Immature natural killer cell (primary cell): ENCODE measurements at regions not wholly inside any gene's neighbourhood (a gene's known extent, or its start where the extent isn't known, plus 50 kb on each side); places are given as distances from the start of the nearest gene placed in this dataset.

Experiments used
- DNase-seq, 3 donors: peaks; one replicate each; pipeline ENCODE4 v3.0.0; 2022; ENCODE audit warnings: mixed read lengths in 1 of 3
- H3K27ac Mint-ChIP-seq, 6 donors: one replicate each; pipeline ENCODE4 v1.8.0; 2020; ENCODE audit warnings: mixed read lengths in 6 of 6, mild to moderate bottlenecking in 5 of 6, inconsistent platforms in 4 of 6, moderate library complexity in 3 of 6
- H3K27me3 Mint-ChIP-seq, 3 donors: one replicate each; pipeline ENCODE4 v1.8.0; 2020 to 2021; ENCODE audit warnings: low read depth in 3 of 3, mild to moderate bottlenecking in 3 of 3, mixed read lengths in 3 of 3, moderate library complexity in 3 of 3, inconsistent platforms in 1 of 3
- H3K36me3 Mint-ChIP-seq, 3 donors: one replicate each; pipeline ENCODE4 v1.8.0; 2020; ENCODE audit warnings: mixed read lengths in 3 of 3, inconsistent platforms in 2 of 3, mild to moderate bottlenecking in 2 of 3
- H3K4me1 Mint-ChIP-seq, 2 donors: one replicate each; pipeline ENCODE4 v1.8.0; 2020; ENCODE audit warnings: inconsistent platforms in 2 of 2, mild to moderate bottlenecking in 2 of 2, mixed read lengths in 2 of 2, moderate library complexity in 1 of 2
- H3K4me3 Mint-ChIP-seq, 5 donors: one replicate each; pipeline ENCODE4 v1.8.0; 2020; ENCODE audit warnings: mild to moderate bottlenecking in 5 of 5, mixed read lengths in 5 of 5, inconsistent platforms in 3 of 5, moderate library complexity in 3 of 5
- H3K9me3 Mint-ChIP-seq, 6 donors: one replicate each; pipeline ENCODE4 v1.8.0; 2020; ENCODE audit warnings: mild to moderate bottlenecking in 6 of 6, mixed read lengths in 6 of 6, inconsistent platforms in 4 of 6, moderate library complexity in 3 of 6

DNA sequence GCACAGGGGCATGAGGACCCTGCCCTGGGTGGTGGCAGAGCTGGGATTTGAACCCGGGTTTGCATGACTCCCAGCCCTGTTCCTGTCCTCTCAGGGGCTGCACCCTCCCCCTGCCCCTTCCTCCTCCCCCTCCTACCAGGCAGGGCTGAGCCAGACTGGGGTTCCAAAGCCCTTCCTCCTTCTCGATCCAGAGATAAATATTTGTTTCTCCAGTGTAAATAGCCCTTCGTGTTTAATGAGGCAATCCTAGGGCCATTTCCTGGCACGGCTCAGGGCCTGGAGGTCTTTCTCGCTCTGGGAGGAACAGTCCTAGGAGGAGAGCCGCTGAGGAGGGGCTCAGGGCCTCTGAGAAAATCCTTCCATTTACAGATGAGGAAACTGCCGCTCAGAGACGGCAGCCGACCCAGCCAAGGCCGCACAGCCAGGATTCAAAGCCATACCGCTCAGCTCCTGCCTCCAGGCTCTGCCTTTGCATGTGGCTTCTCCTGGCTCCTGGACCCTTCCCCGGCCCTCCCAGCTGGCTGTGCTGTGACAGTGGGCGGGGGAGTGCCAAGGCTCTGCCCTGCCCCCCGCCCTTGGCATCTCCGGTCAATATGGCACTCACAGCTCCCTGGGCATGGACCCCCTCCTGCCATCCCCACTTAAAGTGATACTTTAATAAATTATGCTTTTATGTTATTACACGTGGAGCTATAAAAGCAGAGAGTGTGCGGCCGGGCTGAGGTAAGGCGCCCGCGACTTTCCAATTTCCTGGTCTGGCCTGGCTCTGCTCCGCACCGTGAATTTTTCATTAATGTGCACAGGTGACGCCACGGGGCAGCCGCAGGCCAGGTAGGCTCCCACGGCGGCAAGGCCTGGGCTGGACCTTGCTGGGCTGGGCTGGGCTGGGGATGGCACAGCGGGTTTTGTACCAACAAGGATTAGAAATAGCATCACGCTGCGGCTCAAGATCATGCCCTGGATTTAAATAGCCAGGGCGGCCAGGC, 114.7 kb upstream of the WNT4 start:
- no peak overlapping the region for H3K4me3 Mint-ChIP-seq
- DNase-seq, result no peak
- H3K27me3 Mint-ChIP-seq, result peaks cover 2 to 4% (median 3%) of the 10 kb centered on the region in 3 donors
- no peaks in the 10 kb centered on the region for H3K4me1 Mint-ChIP-seq
- peaks cover 0 to 2% (median 0%) of the 10 kb centered on the region in 6 donors for H3K9me3 Mint-ChIP-seq
- H3K27ac Mint-ChIP-seq, result no peak overlapping the region
- H3K36me3 Mint-ChIP-seq, result no peaks in the 10 kb centered on the region

DNA sequence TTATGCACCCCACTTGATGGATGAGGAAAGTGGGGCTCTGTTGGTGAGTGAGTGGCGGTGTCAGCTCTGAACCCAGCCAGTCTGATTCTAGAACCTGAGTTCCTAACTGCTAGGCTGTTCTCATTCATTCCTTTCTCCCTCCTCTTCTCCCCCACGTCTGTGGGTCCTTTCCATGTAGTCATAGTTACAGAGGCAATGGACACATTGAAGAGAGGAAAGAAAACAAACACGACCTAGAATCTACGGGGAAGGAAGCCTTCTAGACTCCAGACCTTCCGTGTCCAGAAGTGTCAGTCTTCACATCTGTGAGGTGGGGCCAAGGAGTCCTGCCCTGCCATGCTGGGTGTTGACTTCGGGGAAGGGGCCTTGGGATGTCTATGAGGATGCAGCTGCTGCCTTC, 115.8 kb upstream of the WNT4 start:
- Mint-ChIP-seq H3K36me3 (no peaks in the 10 kb centered on the region), H3K4me3 (no peak overlapping the region), H3K9me3 (peaks cover 0 to under 1% (median 0%) of the 10 kb centered on the region in 6 donors), H3K4me1 (no peaks in the 10 kb centered on the region), H3K27ac (no peak overlapping the region), H3K27me3 (peaks cover 2 to 4% (median 3%) of the 10 kb centered on the region in 3 donors)
- DNase-seq, result no peak

DNA sequence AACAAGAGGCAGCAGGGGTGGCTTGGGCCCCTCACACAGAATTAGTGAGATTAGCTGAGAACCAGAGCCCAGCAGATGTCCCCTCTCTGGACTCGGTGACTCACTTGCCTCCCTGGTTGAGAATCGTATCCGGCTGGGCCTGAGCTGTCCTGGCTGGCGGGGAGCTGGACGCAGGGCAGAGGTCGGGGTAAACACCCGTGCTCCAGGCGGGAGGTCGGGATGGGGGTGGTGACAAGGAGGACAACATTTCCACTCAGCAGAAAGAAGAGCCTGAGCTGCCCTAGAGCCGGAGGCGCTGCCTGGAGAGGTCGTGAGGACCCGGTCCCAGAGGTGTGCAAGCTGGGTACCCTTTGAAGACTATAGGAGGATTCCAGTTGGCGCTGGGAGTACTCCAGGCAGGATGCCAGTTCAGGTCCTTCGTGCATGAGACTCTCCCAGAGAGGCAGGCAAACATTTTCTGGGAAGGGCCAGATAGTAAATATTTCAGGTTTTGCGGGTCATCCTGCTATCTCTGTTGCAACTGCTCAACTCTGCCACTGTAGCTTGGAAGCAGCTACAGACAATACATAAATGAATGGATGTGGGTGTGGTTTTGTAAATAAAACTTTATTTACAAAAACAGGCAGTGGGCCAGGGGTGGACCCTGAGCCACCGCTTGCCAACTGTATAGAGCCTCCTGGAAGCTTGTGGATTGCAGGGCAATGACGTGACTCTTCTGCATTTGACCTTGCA, 116.8 kb upstream of the WNT4 start:
- Mint-ChIP-seq H3K36me3 (no peaks in the 10 kb centered on the region), H3K4me3 (no peak overlapping the region), H3K4me1 (no peaks in the 10 kb centered on the region), H3K27ac (no peak overlapping the region), H3K27me3 (peaks cover 2 to 4% (median 3%) of the 10 kb centered on the region in 3 donors), H3K9me3 (no peaks in the 10 kb centered on the region)
- no peak for DNase-seq

DNA sequence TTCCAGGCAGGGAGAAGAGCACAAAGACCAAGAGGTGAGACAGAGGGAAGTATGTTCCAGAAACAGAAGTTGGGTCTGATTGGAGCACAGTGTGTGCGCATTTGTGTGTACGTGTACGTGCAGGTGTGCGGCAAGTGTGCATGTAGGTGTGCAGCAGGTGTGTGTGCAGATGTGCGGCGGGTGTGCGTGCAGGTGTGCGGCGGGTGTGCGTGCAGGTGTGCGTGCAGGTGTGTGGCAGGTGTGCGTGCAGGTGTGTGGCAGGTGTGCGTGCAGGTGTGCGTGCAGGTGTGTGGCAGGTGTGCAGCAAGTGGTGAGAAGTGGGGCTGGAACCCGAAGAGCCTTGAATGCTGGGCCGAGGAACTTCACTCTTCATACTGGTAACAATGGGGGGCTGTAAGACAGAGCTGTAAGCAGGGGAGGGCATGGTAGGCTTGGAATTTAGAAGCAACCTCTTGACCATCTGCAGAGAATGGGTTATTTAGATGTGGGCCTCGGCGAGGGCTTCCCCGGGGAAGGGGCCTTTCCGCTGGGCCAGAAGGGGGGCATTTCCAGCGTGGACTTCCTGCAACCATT, 118.0 kb upstream of the WNT4 start:
- H3K9me3 Mint-ChIP-seq, result no peaks in the 10 kb centered on the region
- H3K4me1 Mint-ChIP-seq, result no peaks in the 10 kb centered on the region
- H3K27me3 Mint-ChIP-seq, result peaks cover 0 to 4% (median 3%) of the 10 kb centered on the region in 3 donors
- no peak overlapping the region for H3K27ac Mint-ChIP-seq
- H3K36me3 Mint-ChIP-seq, result no peaks in the 10 kb centered on the region
- DNase-seq, result no peak
- H3K4me3 Mint-ChIP-seq, result no peak overlapping the region

DNA sequence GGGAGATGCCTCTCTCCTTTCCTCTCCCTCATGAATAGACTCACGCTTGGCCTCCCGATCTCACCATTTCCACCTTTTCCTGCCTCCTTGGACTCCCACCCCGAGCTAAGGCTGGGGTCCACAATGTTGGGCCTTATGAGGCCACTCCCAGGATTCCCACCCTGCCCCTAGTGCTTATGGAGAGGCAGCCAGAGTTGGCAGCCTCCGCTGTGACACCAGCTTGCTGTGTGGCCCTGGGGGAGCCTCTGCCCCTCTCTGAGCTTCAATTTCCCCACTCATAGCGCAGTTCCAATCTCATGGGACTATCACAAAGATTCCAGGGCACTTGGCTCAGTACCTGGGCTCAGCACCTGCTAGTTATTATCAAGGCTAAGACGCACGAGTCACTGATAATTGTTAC, 118.7 kb upstream of the WNT4 start:
- DNase-seq, result no peak
- peaks cover 0 to 6% (median 3%) of the 10 kb centered on the region in 3 donors for H3K27me3 Mint-ChIP-seq
- no peak overlapping the region for H3K4me3 Mint-ChIP-seq
- no peaks in the 10 kb centered on the region for H3K36me3 Mint-ChIP-seq
- no peak overlapping the region for H3K27ac Mint-ChIP-seq
- no peaks in the 10 kb centered on the region for H3K4me1 Mint-ChIP-seq
- no peaks in the 10 kb centered on the region for H3K9me3 Mint-ChIP-seq

DNA sequence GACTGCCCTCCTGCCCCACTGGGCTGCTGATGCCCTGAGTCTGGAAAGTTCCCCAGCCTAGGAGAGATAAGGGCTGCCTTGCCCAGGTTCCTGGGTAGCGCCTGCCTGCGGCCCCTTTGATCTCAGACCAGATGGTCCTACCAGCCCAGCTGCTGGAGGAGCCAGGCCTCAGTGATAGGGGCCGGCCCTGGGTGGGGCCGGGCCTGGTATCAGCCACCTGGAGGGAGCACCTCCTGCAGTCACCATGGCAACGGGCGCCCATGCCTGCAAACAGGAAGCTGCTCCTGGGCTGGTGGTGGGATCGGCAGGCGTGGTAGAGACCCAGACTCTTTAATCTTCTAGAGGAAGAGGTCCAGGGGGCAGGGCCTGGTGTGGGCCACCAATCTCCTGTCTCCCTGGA, 119.7 kb upstream of the WNT4 start:
- no peaks in the 10 kb centered on the region for H3K36me3 Mint-ChIP-seq
- H3K4me1 Mint-ChIP-seq, result no peaks in the 10 kb centered on the region
- no peak for DNase-seq
- H3K4me3 Mint-ChIP-seq, result no peak overlapping the region
- H3K27ac Mint-ChIP-seq, result no peak overlapping the region
- no peaks in the 10 kb centered on the region for H3K9me3 Mint-ChIP-seq
- H3K27me3 Mint-ChIP-seq, result peaks cover 0 to 6% (median 3%) of the 10 kb centered on the region in 3 donors

DNA sequence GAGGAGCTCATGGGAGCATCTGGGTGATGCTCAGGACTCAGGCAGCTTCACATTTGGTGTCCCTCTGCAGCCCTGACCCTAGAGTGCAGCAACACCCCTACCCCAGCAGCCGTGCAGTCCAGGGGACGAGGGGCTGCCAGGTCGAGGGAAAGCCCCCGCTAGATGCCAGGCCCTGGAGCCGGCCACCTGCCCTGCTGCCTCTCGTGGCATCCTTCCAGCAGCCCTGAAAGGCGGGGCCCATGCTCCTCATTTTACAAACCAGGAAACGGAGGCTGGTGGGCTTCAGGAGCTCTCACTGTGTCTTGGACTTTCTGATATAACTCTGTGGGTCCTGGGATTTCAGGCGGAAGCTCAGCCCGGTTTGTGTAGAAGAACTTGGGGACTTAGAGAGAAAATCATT, 120.5 kb upstream of the WNT4 start:
- Mint-ChIP-seq H3K27me3 (peaks cover 0 to 6% (median 4%) of the 10 kb centered on the region in 3 donors), H3K4me3 (no peak overlapping the region), H3K4me1 (no peaks in the 10 kb centered on the region), H3K9me3 (no peaks in the 10 kb centered on the region), H3K36me3 (no peaks in the 10 kb centered on the region), H3K27ac (no peak overlapping the region)
- DNase-seq, result no peak

DNA sequence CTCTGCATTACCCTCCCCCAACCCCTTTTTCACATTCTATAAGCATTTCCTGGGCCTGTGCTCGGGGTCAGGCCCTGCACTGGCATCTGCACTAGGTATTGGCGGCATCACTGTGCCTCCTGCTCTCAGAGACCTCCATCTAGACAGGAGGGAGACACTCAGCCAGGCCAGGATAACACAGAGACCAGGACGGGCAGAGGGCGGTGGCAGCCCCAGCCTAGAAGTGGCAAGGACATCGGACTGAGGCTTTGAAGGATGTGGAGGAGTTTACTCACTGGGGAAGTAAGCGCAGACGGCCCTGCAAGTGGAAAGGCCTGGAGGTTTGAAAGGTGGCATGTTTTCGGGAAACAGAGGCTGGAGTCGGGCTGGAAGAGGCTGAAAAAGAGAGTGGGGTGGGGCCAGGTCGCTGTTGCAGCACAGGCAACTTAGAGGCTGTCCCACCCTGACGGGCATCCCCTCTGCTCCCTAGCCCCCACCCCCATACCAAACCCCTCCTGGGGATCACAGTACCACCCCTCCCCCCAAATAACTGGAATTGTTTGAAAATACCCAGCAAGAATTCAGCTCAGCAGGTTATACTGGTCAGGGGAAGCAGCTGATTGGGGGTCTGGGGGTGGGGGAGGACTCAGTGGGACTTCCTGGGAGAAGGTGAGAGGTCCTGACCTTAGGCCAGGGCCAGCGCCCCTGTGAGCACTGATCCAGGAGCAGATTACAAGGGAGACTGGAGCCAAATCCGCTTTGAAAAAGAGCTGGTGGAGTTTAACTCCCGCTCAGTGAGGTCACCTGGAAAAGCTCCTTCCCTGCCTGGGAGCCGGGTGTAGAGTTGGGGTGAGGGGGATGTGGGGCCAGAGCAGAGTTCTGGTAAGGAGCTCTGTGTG, 121.8 kb upstream of the WNT4 start:
- H3K4me1 Mint-ChIP-seq, result no peaks in the 10 kb centered on the region
- no peak overlapping the region for H3K4me3 Mint-ChIP-seq
- no peak for DNase-seq
- no peaks in the 10 kb centered on the region for H3K36me3 Mint-ChIP-seq
- no peak overlapping the region for H3K27ac Mint-ChIP-seq
- H3K9me3 Mint-ChIP-seq, result no peaks in the 10 kb centered on the region
- H3K27me3 Mint-ChIP-seq, result peaks cover 0 to 4% (median 4%) of the 10 kb centered on the region in 3 donors

DNA sequence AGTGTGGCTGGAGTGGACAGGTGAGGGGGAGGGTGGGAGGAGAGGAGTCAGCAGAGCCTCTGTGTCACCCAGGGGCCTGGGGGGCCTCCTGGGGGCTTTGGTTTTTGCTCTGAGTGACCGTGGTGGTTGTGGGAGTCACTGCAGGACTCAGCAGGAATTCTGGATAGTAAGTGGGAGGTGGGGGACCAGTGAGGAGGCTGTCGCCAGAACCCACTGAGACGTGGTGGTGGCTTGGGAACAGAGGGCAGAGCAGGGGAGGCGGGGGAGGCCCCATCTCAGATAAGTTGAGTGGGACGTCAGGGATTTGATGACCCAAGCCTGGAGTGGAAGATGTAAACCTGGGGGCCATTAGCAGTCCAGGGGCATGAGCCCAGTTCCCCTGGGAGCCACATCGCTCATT, 123.2 kb upstream of the WNT4 start:
- Mint-ChIP-seq H3K27me3 (peaks cover 0 to 4% (median 2%) of the 10 kb centered on the region in 3 donors), H3K36me3 (no peaks in the 10 kb centered on the region), H3K4me1 (no peaks in the 10 kb centered on the region), H3K4me3 (no peak overlapping the region), H3K27ac (no peak overlapping the region), H3K9me3 (no peaks in the 10 kb centered on the region)
- no peak for DNase-seq

DNA sequence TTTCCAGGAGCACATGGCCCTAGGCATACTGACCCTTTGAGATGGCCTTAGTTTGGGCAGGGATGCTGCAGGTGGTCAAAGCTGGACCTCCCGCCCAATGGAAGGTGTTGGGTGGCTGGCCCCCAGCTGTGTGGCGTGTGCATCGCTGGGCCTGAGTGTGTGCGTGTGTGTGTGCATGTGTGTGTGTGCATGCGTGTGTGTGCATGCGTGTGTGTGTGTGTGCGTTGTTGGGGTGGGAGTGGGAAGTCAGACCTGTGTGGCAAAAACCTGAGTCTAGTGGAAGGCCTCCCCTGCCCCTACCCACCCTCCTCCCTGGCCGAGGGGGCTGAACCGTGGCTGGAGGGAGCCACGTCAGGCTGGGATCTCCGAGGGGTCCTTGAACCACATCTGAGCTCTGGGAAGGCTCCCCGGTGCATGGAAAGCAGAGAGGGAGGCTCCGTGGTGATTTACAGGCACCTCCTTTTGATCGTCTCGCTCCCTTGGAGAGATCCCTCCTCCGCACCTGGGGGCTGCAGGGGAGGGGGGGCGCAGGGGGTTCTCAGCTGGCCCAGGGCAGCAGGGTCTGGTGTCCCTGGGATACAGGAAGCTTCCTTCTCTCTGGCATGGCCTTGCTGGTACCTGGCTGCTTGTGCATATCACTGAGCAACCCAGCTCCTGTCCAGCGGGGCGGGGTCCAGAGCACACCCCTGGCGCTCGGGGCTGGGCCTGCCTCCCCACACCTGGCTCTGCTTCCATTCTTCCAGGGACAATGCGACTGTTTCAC, 124.7 kb upstream of the WNT4 start:
- Mint-ChIP-seq H3K27me3 (peaks cover 0 to 2% (median 2%) of the 10 kb centered on the region in 3 donors), H3K4me1 (no peaks in the 10 kb centered on the region), H3K4me3 (no peak overlapping the region), H3K9me3 (no peaks in the 10 kb centered on the region), H3K27ac (no peak overlapping the region), H3K36me3 (no peaks in the 10 kb centered on the region)
- DNase-seq, result no peak

DNA sequence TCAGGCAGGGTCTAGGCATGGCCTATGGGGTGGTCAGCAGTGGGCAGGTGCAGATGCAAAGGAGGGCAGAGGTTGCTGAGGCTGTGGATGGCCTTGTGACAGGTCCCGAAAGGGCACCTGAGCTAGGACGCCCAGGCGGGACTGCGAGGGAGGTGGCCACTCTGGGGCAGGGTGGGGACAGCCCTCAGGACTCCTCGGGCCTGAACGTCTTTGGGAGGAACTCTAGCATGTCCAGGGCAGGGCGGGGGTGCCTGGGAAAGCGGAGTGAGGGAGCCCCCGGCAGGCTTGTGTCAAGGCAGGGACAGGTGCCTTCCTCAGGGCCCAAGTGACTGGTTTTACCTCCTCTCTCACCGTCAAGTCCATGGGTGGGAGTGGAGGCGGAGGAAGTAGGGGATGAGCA, 125.4 kb upstream of the WNT4 start:
- H3K9me3 Mint-ChIP-seq, result no peaks in the 10 kb centered on the region
- no peaks in the 10 kb centered on the region for H3K36me3 Mint-ChIP-seq
- no peak for DNase-seq
- peaks cover 0 to 2% (median 2%) of the 10 kb centered on the region in 3 donors for H3K27me3 Mint-ChIP-seq
- no peak overlapping the region for H3K4me3 Mint-ChIP-seq
- H3K27ac Mint-ChIP-seq, result no peak overlapping the region
- H3K4me1 Mint-ChIP-seq, result no peaks in the 10 kb centered on the region

DNA sequence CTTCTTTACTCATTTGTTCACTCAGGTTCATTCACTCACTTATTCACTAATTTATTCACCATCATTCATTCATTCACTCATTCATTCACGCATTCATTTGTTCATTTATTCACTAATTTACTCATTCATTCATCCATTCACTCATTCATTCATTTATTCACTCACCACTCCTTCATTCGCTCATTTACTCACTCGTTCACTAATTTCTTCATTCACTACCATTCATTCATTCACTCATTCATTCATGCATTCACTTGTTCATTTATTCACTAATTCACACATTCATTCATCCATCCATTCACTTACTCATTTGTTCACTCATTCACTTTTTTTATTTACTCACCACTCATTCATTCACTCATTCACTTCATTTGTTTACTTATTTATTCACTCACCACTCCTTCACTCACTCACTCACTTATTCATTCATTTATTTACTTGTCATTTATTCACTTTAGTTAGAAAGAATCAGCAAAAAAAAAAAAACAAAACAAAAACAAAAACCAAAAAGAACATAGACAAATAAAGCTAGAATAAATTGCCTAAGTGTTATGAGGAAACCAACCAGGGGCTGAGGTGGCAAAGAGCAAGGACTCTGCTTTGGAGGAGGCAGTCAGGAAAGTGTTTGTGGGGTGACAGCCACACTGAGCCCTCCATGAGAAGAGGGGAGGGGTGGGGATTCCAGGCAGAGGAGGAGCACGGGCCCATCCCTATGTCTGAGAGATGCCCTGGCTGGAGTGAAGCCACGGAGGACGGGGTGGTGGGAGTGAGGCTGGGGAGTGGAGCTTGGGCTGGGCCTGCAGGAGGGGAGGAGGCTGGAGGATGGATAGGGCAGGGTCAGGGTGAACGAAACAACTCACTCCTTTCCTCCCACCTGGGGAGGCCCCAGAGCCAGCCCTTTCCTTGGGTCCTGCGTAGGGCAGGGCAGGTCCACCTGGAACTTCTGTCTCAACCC, 129.2 kb upstream of the WNT4 start:
- no peak overlapping the region for H3K27ac Mint-ChIP-seq
- H3K27me3 Mint-ChIP-seq, result peaks cover 0 to 6% (median 5%) of the 10 kb centered on the region in 3 donors
- no peaks in the 10 kb centered on the region for H3K9me3 Mint-ChIP-seq
- H3K36me3 Mint-ChIP-seq, result no peaks in the 10 kb centered on the region
- DNase-seq, result no peak
- no peaks in the 10 kb centered on the region for H3K4me1 Mint-ChIP-seq
- H3K4me3 Mint-ChIP-seq, result no peak overlapping the region
